Loucy (cell line): ENCODE measurements at regions not wholly inside any gene's neighbourhood (a gene's known extent, or its start where the extent isn't known, plus 50 kb on each side); places are given as distances from the start of the nearest gene placed in this dataset.

Source experiments
- H2AFZ ChIP-seq: fragments of 200-600 bp; sonication (generic); 2 replicates; pipeline ENCODE4 v1.6.0; 2016; ENCODE audit warnings: antibody characterized with exemption, mild to moderate bottlenecking, low read length, moderate library complexity
- H3F3A ChIP-seq: fragments of 200-600 bp; 2 replicates; pipeline ENCODE4 v1.6.0; 2016; ENCODE audit warnings: antibody characterized with exemption, low read depth, mild to moderate bottlenecking
- H3K27me3 ChIP-seq: fragments of 200-600 bp; sonication (generic); 2 replicates; pipeline ENCODE4 v1.6.1; 2014; ENCODE audit warnings: low read length, mild to moderate bottlenecking; ENCODE audit not compliant: insufficient read depth, poor library complexity, severe bottlenecking
- H3K36me3 ChIP-seq: fragments of 200-600 bp; sonication (generic); 2 replicates; pipeline ENCODE4 v1.6.1; 2016; ENCODE audit warnings: low read length; ENCODE audit not compliant: insufficient read depth
- H3K4me1 ChIP-seq: fragments of 200-600 bp; sonication (generic); 2 replicates; pipeline ENCODE4 v1.5.1; 2014; ENCODE audit warnings: low read length, mild to moderate bottlenecking; ENCODE audit not compliant: insufficient read depth, poor library complexity, severe bottlenecking
- H3K4me2 ChIP-seq: fragments of 200-600 bp; sonication (generic); 2 replicates; pipeline ENCODE4 v1.6.0; 2014; ENCODE audit warnings: antibody characterized with exemption, low read length, low read depth, mild to moderate bottlenecking; ENCODE audit not compliant: poor library complexity, severe bottlenecking
- H3K4me3 ChIP-seq: fragments of 200-600 bp; sonication (generic); 2 replicates; pipeline ENCODE4 v1.5.1; 2014; ENCODE audit warnings: low read length, mild to moderate bottlenecking, mixed read lengths; ENCODE audit not compliant: poor library complexity, severe bottlenecking
- H3K79me2 ChIP-seq: fragments of 200-600 bp; sonication (generic); 2 replicates; pipeline ENCODE4 v1.6.1; 2014; ENCODE audit warnings: low read length; ENCODE audit not compliant: insufficient read depth
- H3K9ac ChIP-seq: fragments of 200-600 bp; sonication (generic); 2 replicates; pipeline ENCODE4 v1.6.0; 2014; ENCODE audit warnings: mild to moderate bottlenecking, low read depth, low read length, moderate library complexity; ENCODE audit not compliant: poor library complexity, severe bottlenecking
- H3K9me2 ChIP-seq: fragments of 200-600 bp; sonication (generic); replicated peaks from 2 replicates; pipeline ENCODE4 v1.6.1; 2016; ENCODE audit warnings: low read depth, low read length, mixed read lengths
- H3K9me3 ChIP-seq: fragments of 200-600 bp; sonication (generic); 2 replicates; pipeline ENCODE4 v1.6.1; 2014; ENCODE audit warnings: mild to moderate bottlenecking, antibody characterized with exemption, low read length, low read depth; ENCODE audit not compliant: insufficient read depth
- H4K20me1 ChIP-seq: fragments of 200-600 bp; sonication (generic); 2 replicates; pipeline ENCODE4 v1.6.0; 2014; ENCODE audit warnings: antibody characterized with exemption, low read length, mild to moderate bottlenecking; ENCODE audit not compliant: insufficient read depth, poor library complexity, severe bottlenecking
- CTCF ChIP-seq: fragments of 200-600 bp; sonication (generic); conservative IDR thresholded peaks from 2 replicates; pipeline ENCODE4 v1.5.1; 2014; ENCODE audit warnings: mild to moderate bottlenecking, antibody characterized with exemption, low read length
- EZH2phosphoT487 ChIP-seq: fragments of 200-600 bp; IDR thresholded peaks from 2 replicates; pipeline ENCODE4 v1.6.1; 2018; ENCODE audit warnings: antibody characterized with exemption, mild to moderate bottlenecking, moderate library complexity, borderline replicate concordance

GRCh38 chr6:54786154-54786553 lies 60.4 kb upstream of the FAM83B start:
- no peaks in the 10 kb centered on the region for H3F3A ChIP-seq
- no peaks in the 10 kb centered on the region for H3K27me3 ChIP-seq
- TF ChIP-seq EZH2phosphoT487: no peak
- H3K9ac ChIP-seq: no peak overlapping the region
- no peak overlapping the region for H3K4me3 ChIP-seq
- no peaks in the 10 kb centered on the region for H3K4me1 ChIP-seq
- no peaks in the 10 kb centered on the region for H3K79me2 ChIP-seq
- no peak overlapping the region for H3K4me2 ChIP-seq
- no peaks in the 10 kb centered on the region for H3K9me2 ChIP-seq
- H2AFZ ChIP-seq: no peak overlapping the region
- no peaks in the 10 kb centered on the region for H3K9me3 ChIP-seq
- no peaks in the 10 kb centered on the region for H4K20me1 ChIP-seq
- no peaks in the 10 kb centered on the region for H3K36me3 ChIP-seq

GRCh38 chr6:54787825-54788224 lies 58.7 kb upstream of the FAM83B start:
- Histone ChIP-seq H4K20me1 (no peaks in the 10 kb centered on the region), H3K4me1 (no peaks in the 10 kb centered on the region), H3K27me3 (no peaks in the 10 kb centered on the region), H3K9me3 (no peaks in the 10 kb centered on the region), H3F3A (no peaks in the 10 kb centered on the region), H2AFZ (no peak overlapping the region), H3K4me3 (no peak overlapping the region), H3K4me2 (no peak overlapping the region), H3K9me2 (no peaks in the 10 kb centered on the region), H3K9ac (no peak overlapping the region), H3K36me3 (no peaks in the 10 kb centered on the region), H3K79me2 (no peaks in the 10 kb centered on the region)
- TF ChIP-seq CTCF: no peak
- no peak for TF ChIP-seq EZH2phosphoT487
